ENCODE measurements at regions not wholly inside any gene's neighbourhood (a gene's known extent, or its start where the extent isn't known, plus 50 kb on each side); places are given as distances from the start of the nearest gene placed in this dataset.
A peak's percentile ranks its signal among the peaks of the same experiment; 100 is the strongest.

DNA sequence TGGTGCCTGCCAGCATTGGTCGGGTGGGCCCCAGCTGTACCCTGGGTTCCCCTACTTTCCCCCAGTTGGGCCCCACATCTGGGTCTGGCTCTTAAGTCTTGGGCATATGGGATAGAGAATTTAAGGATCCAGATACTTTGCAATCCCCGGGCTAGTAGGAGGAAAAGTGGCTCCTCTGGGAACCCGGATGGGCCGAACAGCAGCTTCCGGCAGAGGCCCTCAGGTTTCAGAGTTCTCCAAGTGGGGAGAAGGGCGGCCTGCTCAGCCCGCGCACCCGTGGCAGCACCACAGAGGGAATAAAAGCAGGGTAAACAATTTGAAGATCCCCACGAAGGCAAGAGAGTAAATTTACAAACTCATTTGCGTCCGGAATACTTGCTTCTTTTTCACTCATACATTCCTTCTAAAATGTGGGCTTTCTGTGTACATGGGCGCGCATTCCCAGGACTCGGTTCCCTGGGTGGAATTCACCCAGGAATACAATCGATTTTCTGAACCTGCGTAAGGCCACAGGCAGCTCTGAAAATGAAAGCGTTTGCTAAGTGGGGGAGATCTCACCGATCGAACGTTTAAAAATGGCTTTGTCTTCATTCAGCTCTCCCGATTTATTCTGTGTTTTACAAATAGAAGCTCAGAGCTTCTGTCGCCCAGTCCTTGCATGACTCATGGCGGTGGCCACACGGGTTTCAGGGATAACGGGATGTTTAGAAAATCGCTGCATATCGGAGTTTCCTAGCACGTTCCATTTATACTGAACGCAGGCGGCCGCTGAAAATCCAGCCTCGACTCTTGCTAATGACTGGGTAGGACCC lies 74.0 kb upstream of the POLG start:
- Histone ChIP-seq H3K36me3 (ENCODE audit: control insufficient read depth, insufficient read depth, low read length) (no peaks in the 10 kb centered on the region), H3K9me3 (ENCODE audit: control insufficient read depth, low read length) (no peaks in the 10 kb centered on the region), H3K4me3 (ENCODE audit: insufficient read depth, low read depth, low read length, poor library complexity, severe bottlenecking) (peak overlapping the region; percentile 46), H3K27ac (ENCODE audit: insufficient read depth, low read length, poor library complexity, severe bottlenecking) (no peak overlapping the region), H3K27me3 (replicated peaks; ENCODE audit: control insufficient read depth, insufficient read depth, low read length, poor library complexity, severe bottlenecking) (peaks cover 88% of the 10 kb centered on the region), H3K4me1 (ENCODE audit: control insufficient read depth, insufficient read depth, low read length, poor library complexity, severe bottlenecking) (peaks cover 41% of the 10 kb centered on the region)
- no peak for DNase-seq

DNA sequence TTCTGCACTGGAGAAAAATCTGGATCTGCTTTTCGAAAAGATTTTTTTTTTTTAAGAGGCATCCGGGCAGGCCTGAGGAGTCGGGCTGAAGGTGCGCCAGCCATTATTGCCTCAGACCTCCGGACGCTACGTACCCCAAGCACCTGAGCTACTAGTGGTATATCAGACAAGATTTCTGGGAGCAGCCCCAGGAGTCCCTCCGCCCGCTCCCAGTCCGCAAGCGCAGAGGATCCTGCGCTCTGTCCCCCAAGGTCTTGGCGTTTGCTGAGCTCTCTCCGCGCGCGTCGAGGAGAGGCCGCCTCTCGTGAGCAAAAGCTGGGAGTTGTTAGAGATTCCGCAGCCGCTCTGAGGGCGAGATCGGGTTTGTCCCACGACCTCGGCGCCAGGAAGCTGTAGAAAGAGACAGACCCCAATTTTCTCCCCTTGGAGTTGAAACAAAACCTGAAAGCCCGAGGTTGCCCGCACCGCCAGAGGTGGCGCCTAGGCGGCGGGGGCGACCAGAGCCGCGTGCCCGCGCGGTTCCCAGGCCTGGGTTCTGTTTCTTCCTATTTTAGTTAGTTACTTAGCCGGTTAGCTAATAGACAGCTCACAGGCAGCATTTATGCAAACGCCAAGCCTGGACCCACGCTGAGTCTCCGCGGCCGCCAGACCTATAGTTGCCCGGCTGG lies 72.5 kb upstream of the POLG start:
- no peaks in the 10 kb centered on the region for H3K9me3 ChIP-seq (ENCODE audit: control insufficient read depth, low read length)
- H3K27me3 ChIP-seq (replicated peaks; ENCODE audit: control insufficient read depth, insufficient read depth, low read length, poor library complexity, severe bottlenecking), result peaks cover 78% of the 10 kb centered on the region
- H3K4me1 ChIP-seq (ENCODE audit: control insufficient read depth, insufficient read depth, low read length, poor library complexity, severe bottlenecking), result peaks cover 41% of the 10 kb centered on the region
- no peak overlapping the region for H3K27ac ChIP-seq (ENCODE audit: insufficient read depth, low read length, poor library complexity, severe bottlenecking)
- no peak overlapping the region for H3K4me3 ChIP-seq (ENCODE audit: insufficient read depth, low read depth, low read length, poor library complexity, severe bottlenecking)
- no peak for DNase-seq
- H3K36me3 ChIP-seq (ENCODE audit: control insufficient read depth, insufficient read depth, low read length), result no peaks in the 10 kb centered on the region

GRCh38 chr15:89406218-89406939 lies 71.8 kb upstream of the POLG start:
- Histone ChIP-seq H3K27me3 (replicated peaks; ENCODE audit: control insufficient read depth, insufficient read depth, low read length, poor library complexity, severe bottlenecking) (peaks cover 71% of the 10 kb centered on the region), H3K4me1 (ENCODE audit: control insufficient read depth, insufficient read depth, low read length, poor library complexity, severe bottlenecking) (peaks cover 37% of the 10 kb centered on the region), H3K36me3 (ENCODE audit: control insufficient read depth, insufficient read depth, low read length) (no peaks in the 10 kb centered on the region), H3K9me3 (ENCODE audit: control insufficient read depth, low read length) (no peaks in the 10 kb centered on the region), H3K4me3 (ENCODE audit: insufficient read depth, low read depth, low read length, poor library complexity, severe bottlenecking) (peak overlapping the region; percentile 40), H3K27ac (ENCODE audit: insufficient read depth, low read length, poor library complexity, severe bottlenecking) (no peak overlapping the region)
- DNase-seq, result no peak

DNA sequence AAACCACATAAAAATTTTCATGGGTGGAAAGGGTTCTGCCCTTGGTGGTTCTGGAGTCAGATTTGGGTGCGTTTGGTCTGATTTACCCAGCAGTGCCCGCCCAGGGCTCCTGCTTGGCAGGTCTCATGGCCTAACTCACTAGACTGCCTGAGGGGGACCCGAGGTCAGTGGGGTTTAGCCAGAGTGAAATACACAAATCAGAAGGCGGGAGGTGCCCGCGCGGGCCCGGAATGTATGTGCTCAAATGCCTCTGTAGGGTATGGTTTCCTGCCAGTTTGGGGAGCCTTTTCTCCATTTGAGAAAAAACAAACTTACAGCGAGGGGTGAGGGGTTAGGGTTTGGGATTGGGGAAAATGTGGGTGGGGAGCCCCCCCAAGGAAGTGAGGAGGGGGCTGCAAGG lies 70.9 kb upstream of the POLG start:
- Histone ChIP-seq H3K9me3 (ENCODE audit: control insufficient read depth, low read length) (no peaks in the 10 kb centered on the region), H3K27ac (ENCODE audit: insufficient read depth, low read length, poor library complexity, severe bottlenecking) (no peak overlapping the region), H3K4me1 (ENCODE audit: control insufficient read depth, insufficient read depth, low read length, poor library complexity, severe bottlenecking) (peaks cover 32% of the 10 kb centered on the region), H3K27me3 (replicated peaks; ENCODE audit: control insufficient read depth, insufficient read depth, low read length, poor library complexity, severe bottlenecking) (peaks cover 70% of the 10 kb centered on the region), H3K36me3 (ENCODE audit: control insufficient read depth, insufficient read depth, low read length) (no peaks in the 10 kb centered on the region), H3K4me3 (ENCODE audit: insufficient read depth, low read depth, low read length, poor library complexity, severe bottlenecking) (no peak overlapping the region)
- no peak for DNase-seq

DNA sequence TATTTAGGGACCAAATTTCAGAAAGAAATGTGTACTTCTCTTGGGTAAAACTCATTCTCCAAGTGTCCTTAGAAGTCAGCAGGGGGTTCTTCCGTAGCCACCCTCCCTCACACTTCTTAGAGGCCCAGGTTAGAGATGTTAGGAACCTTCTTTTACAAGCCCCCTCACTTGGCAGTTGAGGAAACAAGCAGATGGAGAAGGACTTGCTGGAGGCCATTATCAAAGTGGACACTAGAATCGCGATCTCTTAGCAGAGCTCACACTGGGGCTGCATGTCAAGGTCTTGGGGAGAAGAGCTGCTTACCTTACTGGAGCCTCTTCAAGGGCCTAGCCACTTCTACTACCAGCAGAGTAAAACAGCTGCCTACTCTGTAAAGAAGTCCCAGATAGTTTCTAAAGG lies 69.4 kb upstream of the POLG start:
- no peak overlapping the region for H3K27ac ChIP-seq (ENCODE audit: insufficient read depth, low read length, poor library complexity, severe bottlenecking)
- H3K4me1 ChIP-seq (ENCODE audit: control insufficient read depth, insufficient read depth, low read length, poor library complexity, severe bottlenecking), result peaks cover 37% of the 10 kb centered on the region
- H3K27me3 ChIP-seq (replicated peaks; ENCODE audit: control insufficient read depth, insufficient read depth, low read length, poor library complexity, severe bottlenecking), result peaks cover 70% of the 10 kb centered on the region
- no peak overlapping the region for H3K4me3 ChIP-seq (ENCODE audit: insufficient read depth, low read depth, low read length, poor library complexity, severe bottlenecking)
- H3K9me3 ChIP-seq (ENCODE audit: control insufficient read depth, low read length), result no peaks in the 10 kb centered on the region
- no peak for DNase-seq
- no peaks in the 10 kb centered on the region for H3K36me3 ChIP-seq (ENCODE audit: control insufficient read depth, insufficient read depth, low read length)

DNA sequence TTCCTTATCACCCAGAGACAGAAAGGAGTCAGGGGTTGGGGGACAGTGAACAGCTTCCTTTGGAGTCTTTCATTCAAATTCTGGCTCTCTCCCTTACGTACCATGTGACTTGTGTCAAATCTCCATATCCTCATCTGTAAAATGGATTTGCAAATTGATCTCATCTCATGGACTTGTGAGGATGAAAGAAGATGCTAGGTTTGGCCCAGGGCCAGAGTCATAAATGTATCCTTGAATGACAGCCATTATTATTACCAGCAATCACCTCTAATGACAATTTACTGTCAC lies 67.8 kb upstream of the POLG start:
- Histone ChIP-seq H3K27ac (ENCODE audit: insufficient read depth, low read length, poor library complexity, severe bottlenecking) (no peak overlapping the region), H3K4me3 (ENCODE audit: insufficient read depth, low read depth, low read length, poor library complexity, severe bottlenecking) (no peak overlapping the region), H3K27me3 (replicated peaks; ENCODE audit: control insufficient read depth, insufficient read depth, low read length, poor library complexity, severe bottlenecking) (peaks cover 62% of the 10 kb centered on the region), H3K36me3 (ENCODE audit: control insufficient read depth, insufficient read depth, low read length) (no peaks in the 10 kb centered on the region), H3K4me1 (ENCODE audit: control insufficient read depth, insufficient read depth, low read length, poor library complexity, severe bottlenecking) (peaks cover 26% of the 10 kb centered on the region), H3K9me3 (ENCODE audit: control insufficient read depth, low read length) (no peaks in the 10 kb centered on the region)
- no peak for DNase-seq

- Histone ChIP-seq H3K27me3 (replicated peaks; ENCODE audit: control insufficient read depth, insufficient read depth, low read length, poor library complexity, severe bottlenecking) (peaks cover 56% of the 10 kb centered on the region), H3K4me3 (ENCODE audit: insufficient read depth, low read depth, low read length, poor library complexity, severe bottlenecking) (no peak overlapping the region), H3K36me3 (ENCODE audit: control insufficient read depth, insufficient read depth, low read length) (no peaks in the 10 kb centered on the region), H3K27ac (ENCODE audit: insufficient read depth, low read length, poor library complexity, severe bottlenecking) (no peak overlapping the region), H3K9me3 (ENCODE audit: control insufficient read depth, low read length) (no peaks in the 10 kb centered on the region), H3K4me1 (ENCODE audit: control insufficient read depth, insufficient read depth, low read length, poor library complexity, severe bottlenecking) (peaks cover 20% of the 10 kb centered on the region)
- DNase-seq, result no peak
Measured at GRCh38 chr15:89401631-89402517, 67.2 kb upstream of the POLG start.

- peaks cover 47% of the 10 kb centered on the region for H3K27me3 ChIP-seq (replicated peaks; ENCODE audit: control insufficient read depth, insufficient read depth, low read length, poor library complexity, severe bottlenecking)
- H3K27ac ChIP-seq (ENCODE audit: insufficient read depth, low read length, poor library complexity, severe bottlenecking), result no peak overlapping the region
Measured at GRCh38 chr15:89400782-89401545, 66.3 kb upstream of the POLG start.

DNA sequence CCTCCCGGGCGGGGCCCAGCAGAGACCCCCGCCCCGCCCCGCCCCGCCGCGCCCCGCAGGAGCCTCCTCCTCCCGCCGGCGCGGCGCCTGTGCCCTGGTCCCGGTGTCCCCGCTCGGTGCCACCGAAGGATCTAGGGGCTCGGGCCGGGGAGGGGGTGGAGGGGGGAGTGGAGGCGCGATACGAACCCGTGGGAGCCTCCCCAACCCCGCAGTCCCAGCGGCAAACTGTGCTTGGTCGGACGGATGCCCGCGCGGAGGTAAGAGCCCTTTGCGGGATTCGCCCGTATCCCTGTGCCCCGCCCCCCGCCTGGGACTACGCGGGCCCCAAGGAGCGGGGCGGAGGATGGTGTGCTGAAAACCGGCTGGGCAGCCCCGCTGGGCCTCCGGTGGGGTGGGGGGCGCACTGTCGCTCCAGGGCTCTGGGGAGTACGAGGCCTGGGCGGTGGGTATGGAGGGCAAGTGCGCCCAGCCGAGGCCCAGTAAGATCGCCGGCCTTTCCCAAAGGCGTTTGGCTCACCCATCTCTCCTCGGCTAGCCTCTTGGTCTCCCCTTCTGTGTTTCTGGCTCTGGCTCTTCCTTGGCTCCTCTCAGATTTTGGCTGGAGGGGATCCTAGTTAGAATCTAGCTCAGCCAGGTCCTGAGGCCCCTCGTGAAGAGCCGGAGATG lies 65.6 kb upstream of the POLG start:
- Histone ChIP-seq H3K36me3 (ENCODE audit: control insufficient read depth, insufficient read depth, low read length) (no peaks in the 10 kb centered on the region), H3K9me3 (ENCODE audit: control insufficient read depth, low read length) (no peaks in the 10 kb centered on the region), H3K27ac (ENCODE audit: insufficient read depth, low read length, poor library complexity, severe bottlenecking) (no peak overlapping the region), H3K4me1 (ENCODE audit: control insufficient read depth, insufficient read depth, low read length, poor library complexity, severe bottlenecking) (peaks cover 15% of the 10 kb centered on the region), H3K4me3 (ENCODE audit: insufficient read depth, low read depth, low read length, poor library complexity, severe bottlenecking) (peak overlapping the region; percentile 52), H3K27me3 (replicated peaks; ENCODE audit: control insufficient read depth, insufficient read depth, low read length, poor library complexity, severe bottlenecking) (peaks cover 44% of the 10 kb centered on the region)
- DNase-seq, result no peak

More at GRCh38 chr15:89400782-89401545, 66.3 kb upstream of the POLG start:
- Histone ChIP-seq H3K9me3 (ENCODE audit: control insufficient read depth, low read length) (no peaks in the 10 kb centered on the region), H3K36me3 (ENCODE audit: control insufficient read depth, insufficient read depth, low read length) (no peaks in the 10 kb centered on the region), H3K4me1 (ENCODE audit: control insufficient read depth, insufficient read depth, low read length, poor library complexity, severe bottlenecking) (peaks cover 15% of the 10 kb centered on the region), H3K4me3 (ENCODE audit: insufficient read depth, low read depth, low read length, poor library complexity, severe bottlenecking) (no peak overlapping the region)
- DNase-seq, result no peak

All from effector memory CD4-positive, alpha-beta T cell (primary cell).